IMR-90 (cell line): ENCODE measurements at regions not wholly inside any gene's neighbourhood (a gene's known extent, or its start where the extent isn't known, plus 50 kb on each side); places are given as distances from the start of the nearest gene placed in this dataset.

Source experiments
- ATAC-seq: fragments of 200-7000 bp; cut with Tn5 transposase; 2 replicates; pipeline ENCODE4 v1.9.1; 2020; ENCODE audit warnings: low read depth, mild to moderate bottlenecking, moderate library complexity
- BruUV-seq: library from RNA; stranded (reverse); fragments of 400-500 nt; replicated peaks from 2 replicates; lab custom pipeline; 2021; lab: Mats Ljungman, UMichigan
- CTCF ChIA-PET: fragments of 300-600 bp; formaldehyde crosslinking; extraction: SDS; loops from one replicate; lab custom pipeline; 2021; ENCODE audit warnings: antibody characterized with exemption; lab: Yijun Ruan, JAX
- POLR2A ChIA-PET: fragments of 300-600 bp; sonication (Branson Sonifier 250); formaldehyde crosslinking; loops from one replicate; lab custom pipeline; 2022; ENCODE audit warnings: antibody characterized with exemption; ENCODE audit not compliant: unreplicated experiment; lab: Charles Lee
- DNase-seq: peaks from one replicate; pipeline ENCODE4 v3.0.0; 2013
- H2AFZ ChIP-seq: replicated peaks from 2 replicates; pipeline ENCODE3; 2013; ENCODE audit warnings: low read length, mild to moderate bottlenecking; ENCODE audit not compliant: poor library complexity
- H2AK5ac ChIP-seq: 2 replicates; pipeline ENCODE4 v1.6.1; 2013; ENCODE audit warnings: low read depth, low read length, inconsistent platforms
- H2AK9ac ChIP-seq: replicated peaks from 2 replicates; pipeline ENCODE3; 2013; ENCODE audit warnings: mild to moderate bottlenecking, low read depth, low read length, moderate library complexity; ENCODE audit not compliant: poor library complexity
- H2BK120ac ChIP-seq: 2 replicates; pipeline ENCODE4 v1.6.1; 2013; ENCODE audit warnings: low read depth, low read length, inconsistent platforms
- H2BK15ac ChIP-seq: 3 replicates; pipeline ENCODE4 v1.6.1; 2013; ENCODE audit warnings: low read depth, low read length, inconsistent platforms
- H2BK20ac ChIP-seq: 2 replicates; pipeline ENCODE4 v1.6.1; 2013; ENCODE audit warnings: low read depth, mild to moderate bottlenecking, inconsistent platforms, low read length, moderate library complexity
- H2BK5ac ChIP-seq: 2 replicates; pipeline ENCODE4 v1.6.1; 2013; ENCODE audit warnings: mild to moderate bottlenecking, low read depth, low read length, inconsistent platforms; ENCODE audit not compliant: poor library complexity, severe bottlenecking
- H3K14ac ChIP-seq: replicated peaks from 2 replicates; pipeline ENCODE4 v1.6.1; 2013; ENCODE audit warnings: low read depth, low read length, inconsistent platforms
- H3K18ac ChIP-seq: 2 replicates; pipeline ENCODE4 v1.6.1; 2013; ENCODE audit warnings: low read depth, low read length, control low read depth
- H3K23ac ChIP-seq: 2 replicates; pipeline ENCODE4 v1.6.1; 2013; ENCODE audit warnings: low read depth, low read length, inconsistent platforms
- H3K27ac ChIP-seq: 2 replicates; pipeline ENCODE4 v1.5.1; 2013; ENCODE audit warnings: mild to moderate bottlenecking, control low read depth, low read length; ENCODE audit not compliant: insufficient read depth
- H3K27me3 ChIP-seq: 2 replicates; pipeline ENCODE4 v1.6.1; 2013; ENCODE audit warnings: low read length; ENCODE audit not compliant: control insufficient read depth, insufficient read depth
- H3K36me3 ChIP-seq: 2 replicates; pipeline ENCODE4 v1.6.1; 2013; ENCODE audit warnings: low read length, mixed read lengths; ENCODE audit not compliant: control insufficient read depth, insufficient read depth
- H3K4ac ChIP-seq: 2 replicates; pipeline ENCODE4 v1.6.1; 2013; ENCODE audit warnings: low read depth, low read length, inconsistent platforms
- H3K4me1 ChIP-seq: 2 replicates; pipeline ENCODE4 v1.6.1; 2013; ENCODE audit warnings: low read length, mixed read lengths; ENCODE audit not compliant: control insufficient read depth, insufficient read depth
- H3K4me2 ChIP-seq: 2 replicates; pipeline ENCODE4 v1.6.1; 2013; ENCODE audit warnings: low read depth, mild to moderate bottlenecking, control low read depth, low read length, moderate library complexity
- H3K4me3 ChIP-seq: 2 replicates; pipeline ENCODE4 v1.5.1; 2013; ENCODE audit warnings: low read depth, mild to moderate bottlenecking, control low read depth, low read length, moderate library complexity; ENCODE audit not compliant: insufficient read depth
- H3K56ac ChIP-seq: 2 replicates; pipeline ENCODE4 v1.6.1; 2013; ENCODE audit warnings: low read length, inconsistent platforms; ENCODE audit not compliant: insufficient read depth; ENCODE audit errors: extremely low read depth
- H3K79me1 ChIP-seq, 2 experiments: 2 replicates each; pipeline ENCODE4 v1.6.1; 2013; ENCODE audit warnings: low read length in 2 of 2, inconsistent platforms in 1 of 2, low read depth in 1 of 2
- H3K9ac ChIP-seq: 2 replicates; pipeline ENCODE4 v1.6.1; 2013; ENCODE audit warnings: low read depth, low read length, control low read depth
- H3K9me1 ChIP-seq: 2 replicates; pipeline ENCODE4 v1.6.1; 2013; ENCODE audit warnings: low read length, inconsistent platforms; ENCODE audit not compliant: insufficient read depth
- H3K9me3 ChIP-seq: 2 replicates; pipeline ENCODE4 v1.6.1; 2013; ENCODE audit warnings: low read length; ENCODE audit not compliant: control insufficient read depth, insufficient read depth
- H4K20me1 ChIP-seq: 2 replicates; pipeline ENCODE4 v1.6.1; 2013; ENCODE audit warnings: low read length, inconsistent platforms; ENCODE audit not compliant: insufficient read depth
- H4K5ac ChIP-seq: 2 replicates; pipeline ENCODE4 v1.6.1; 2013; ENCODE audit warnings: mild to moderate bottlenecking, low read depth, low read length, control low read depth
- H4K8ac ChIP-seq, 2 experiments: 2 replicates each; pipeline ENCODE4 v1.6.1; 2013; ENCODE audit warnings: low read depth in 2 of 2, low read length in 2 of 2, control low read depth in 1 of 2, inconsistent platforms in 1 of 2
- H4K91ac ChIP-seq: 2 replicates; pipeline ENCODE4 v1.6.1; 2013; ENCODE audit warnings: low read depth, low read length, inconsistent platforms; ENCODE audit not compliant: insufficient read depth
- BHLHE40 ChIP-seq: fragments of 150-350 bp; IDR thresholded peaks from 2 replicates; pipeline ENCODE4 v1.6.1; 2016; ENCODE audit warnings: mild to moderate bottlenecking, low read depth, low read length
- CEBPB ChIP-seq: IDR thresholded peaks from 2 replicates; pipeline ENCODE4 v1.6.1; 2012; ENCODE audit warnings: low read depth, low read length, improper control_type of control experiment
- CHD1 ChIP-seq: IDR thresholded peaks from 2 replicates; pipeline ENCODE4 v1.6.1; 2012; ENCODE audit warnings: low read depth, low read length, improper control_type of control experiment
- FOS ChIP-seq: fragments of 150-350 bp; IDR thresholded peaks from 2 replicates; pipeline ENCODE4 v1.6.1; 2016; ENCODE audit warnings: low read depth, low read length
- MAFK ChIP-seq: IDR thresholded peaks from 2 replicates; pipeline ENCODE4 v1.6.1; 2012; ENCODE audit warnings: low read depth, low read length, improper control_type of control experiment
- MAZ ChIP-seq: IDR thresholded peaks from 2 replicates; pipeline ENCODE4 v1.6.1; 2012; ENCODE audit warnings: low read depth, mild to moderate bottlenecking, low read length, improper control_type of control experiment, moderate library complexity, borderline replicate concordance
- MXI1 ChIP-seq: IDR thresholded peaks from 2 replicates; pipeline ENCODE4 v1.6.1; 2012; ENCODE audit warnings: low read depth, mild to moderate bottlenecking, low read length, moderate library complexity, borderline replicate concordance
- NFE2L2 ChIP-seq: fragments of 150-350 bp; IDR thresholded peaks from 2 replicates; pipeline ENCODE4 v1.6.1; 2016; ENCODE audit warnings: low read depth, mild to moderate bottlenecking, low read length
- POLR2A ChIP-seq: IDR thresholded peaks from 2 replicates; pipeline ENCODE4 v1.6.1; 2012; ENCODE audit warnings: mild to moderate bottlenecking, low read depth, low read length
- RAD21 ChIP-seq: IDR thresholded peaks from 2 replicates; pipeline ENCODE4 v1.6.1; 2012; ENCODE audit warnings: low read length, improper control_type of control experiment
- RCOR1 ChIP-seq: IDR thresholded peaks from 2 replicates; pipeline ENCODE4 v1.6.1; 2012; ENCODE audit warnings: mild to moderate bottlenecking, low read length, improper control_type of control experiment; ENCODE audit not compliant: insufficient replicate concordance
- RFX5 ChIP-seq: IDR thresholded peaks from 2 replicates; pipeline ENCODE4 v1.8.0; 2012; ENCODE audit warnings: low read depth, mild to moderate bottlenecking, low read length, moderate library complexity
- SMC3 ChIP-seq: fragments of 150-350 bp; IDR thresholded peaks from 2 replicates; pipeline ENCODE4 v1.6.1; 2016; ENCODE audit warnings: low read depth, mild to moderate bottlenecking, antibody characterized with exemption, low read length, moderate library complexity
- dilution Hi-C: fragments of 300-500 bp; cut with HindIII; formaldehyde crosslinking; loops from one replicate; pipeline ENCODE4 v1.14.3; 2018; ENCODE audit warnings: low sequenced_read_pairs; ENCODE audit not compliant: unreplicated experiment
- in situ Hi-C: fragments of 300-500 bp; cut with MboI; formaldehyde crosslinking; loops from 3 replicates; pipeline ENCODE4 v1.14.3; 2019; ENCODE audit warnings: low sequenced_read_pairs, inconsistent platforms, mixed read lengths
- intact Hi-C: fragments of 100-400 bp; cut with micrococcal nuclease; formaldehyde crosslinking; loops from 2 replicates; pipeline ENCODE4 v1.10.0; 2022
- TF ChIP-seq, protein P1 (sequence below): fragments of 150-350 bp; IDR thresholded peaks from 2 replicates; pipeline ENCODE4 v1.6.1; 2017; ENCODE audit warnings: mild to moderate bottlenecking, antibody characterized with exemption, low read length, low read depth
- TF ChIP-seq, protein P2 (sequence below): fragments of 150-350 bp; IDR thresholded peaks from 2 replicates; pipeline ENCODE4 v1.6.1; 2016; ENCODE audit warnings: low read depth, mild to moderate bottlenecking, low read length, moderate library complexity, borderline replicate concordance
- TF ChIP-seq, protein P3 (sequence below): conservative IDR thresholded peaks from 2 replicates; pipeline ENCODE4 v1.5.1; 2012; ENCODE audit warnings: mild to moderate bottlenecking, low read depth, low read length, improper control_type of control experiment

DNA sequence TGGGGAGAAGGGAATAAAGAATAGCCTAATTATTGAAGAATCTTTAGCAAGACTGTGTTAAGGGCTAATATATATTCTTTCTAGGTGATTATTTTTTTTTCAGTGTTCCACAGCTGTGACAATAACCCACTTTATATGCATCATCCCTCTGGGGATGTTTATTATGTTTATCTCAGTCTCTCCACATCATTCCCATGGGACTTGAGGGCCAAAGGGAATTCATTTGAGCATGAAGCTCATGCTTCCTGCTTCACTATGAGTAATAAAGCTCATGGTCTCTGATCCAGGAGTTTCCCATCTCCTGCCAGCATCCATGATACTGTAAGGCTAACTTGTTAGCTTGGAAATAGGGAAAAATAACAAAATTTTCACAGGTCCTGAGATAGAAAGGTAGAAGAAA, 1888.4 kb downstream of the LRRC4C start:
- in situ Hi-C loops (no loop called here), dilution Hi-C loops (no loop called here), intact Hi-C loops (no loop called here)
- POLR2A ChIA-PET: no interaction called here
- no peaks in the 10 kb centered on the region for H3K9me1 ChIP-seq
- no peak overlapping the region for H3K4me2 ChIP-seq
- H3K27me3 ChIP-seq: no peaks in the 10 kb centered on the region
- no peaks in the 10 kb centered on the region for H3K9me3 ChIP-seq
- no peak overlapping the region for H2BK5ac ChIP-seq
- H3K36me3 ChIP-seq: no peaks in the 10 kb centered on the region
- CTCF ChIA-PET: no interaction called here
- H3K27ac ChIP-seq: no peak overlapping the region
- no peak overlapping the region for H4K91ac ChIP-seq
- H3K18ac ChIP-seq: no peak overlapping the region
- ATAC-seq: no peak
- no peak overlapping the region for H3K14ac ChIP-seq
- H4K5ac ChIP-seq: no peak overlapping the region
- H4K8ac ChIP-seq: no peak overlapping the region
- no peak overlapping the region for H3K4me3 ChIP-seq
- H3K4ac ChIP-seq: no peak overlapping the region
- H3K79me1 ChIP-seq: no peaks in the 10 kb centered on the region
- no peak overlapping the region for H3K23ac ChIP-seq
- no peak overlapping the region for H2AFZ ChIP-seq
- BruUV-seq: no TSS peak
- no peak for DNase-seq
- TF ChIP-seq SMC3 (no peak), CHD1 (no peak), MAFK (no peak), BHLHE40 (no peak), FOS (no peak), RAD21 (no peak), RFX5 (no peak), MXI1 (no peak), CEBPB (no peak), NFE2L2 (no peak), MAZ (no peak), RCOR1 (no peak), POLR2A (no peak)
- TF ChIP-seq, protein P1, sequence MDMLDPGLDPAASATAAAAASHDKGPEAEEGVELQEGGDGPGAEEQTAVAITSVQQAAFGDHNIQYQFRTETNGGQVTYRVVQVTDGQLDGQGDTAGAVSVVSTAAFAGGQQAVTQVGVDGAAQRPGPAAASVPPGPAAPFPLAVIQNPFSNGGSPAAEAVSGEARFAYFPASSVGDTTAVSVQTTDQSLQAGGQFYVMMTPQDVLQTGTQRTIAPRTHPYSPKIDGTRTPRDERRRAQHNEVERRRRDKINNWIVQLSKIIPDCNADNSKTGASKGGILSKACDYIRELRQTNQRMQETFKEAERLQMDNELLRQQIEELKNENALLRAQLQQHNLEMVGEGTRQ: no peak
- TF ChIP-seq, protein P2, sequence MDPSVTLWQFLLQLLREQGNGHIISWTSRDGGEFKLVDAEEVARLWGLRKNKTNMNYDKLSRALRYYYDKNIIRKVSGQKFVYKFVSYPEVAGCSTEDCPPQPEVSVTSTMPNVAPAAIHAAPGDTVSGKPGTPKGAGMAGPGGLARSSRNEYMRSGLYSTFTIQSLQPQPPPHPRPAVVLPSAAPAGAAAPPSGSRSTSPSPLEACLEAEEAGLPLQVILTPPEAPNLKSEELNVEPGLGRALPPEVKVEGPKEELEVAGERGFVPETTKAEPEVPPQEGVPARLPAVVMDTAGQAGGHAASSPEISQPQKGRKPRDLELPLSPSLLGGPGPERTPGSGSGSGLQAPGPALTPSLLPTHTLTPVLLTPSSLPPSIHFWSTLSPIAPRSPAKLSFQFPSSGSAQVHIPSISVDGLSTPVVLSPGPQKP: no peak
- TF ChIP-seq, protein P3, sequence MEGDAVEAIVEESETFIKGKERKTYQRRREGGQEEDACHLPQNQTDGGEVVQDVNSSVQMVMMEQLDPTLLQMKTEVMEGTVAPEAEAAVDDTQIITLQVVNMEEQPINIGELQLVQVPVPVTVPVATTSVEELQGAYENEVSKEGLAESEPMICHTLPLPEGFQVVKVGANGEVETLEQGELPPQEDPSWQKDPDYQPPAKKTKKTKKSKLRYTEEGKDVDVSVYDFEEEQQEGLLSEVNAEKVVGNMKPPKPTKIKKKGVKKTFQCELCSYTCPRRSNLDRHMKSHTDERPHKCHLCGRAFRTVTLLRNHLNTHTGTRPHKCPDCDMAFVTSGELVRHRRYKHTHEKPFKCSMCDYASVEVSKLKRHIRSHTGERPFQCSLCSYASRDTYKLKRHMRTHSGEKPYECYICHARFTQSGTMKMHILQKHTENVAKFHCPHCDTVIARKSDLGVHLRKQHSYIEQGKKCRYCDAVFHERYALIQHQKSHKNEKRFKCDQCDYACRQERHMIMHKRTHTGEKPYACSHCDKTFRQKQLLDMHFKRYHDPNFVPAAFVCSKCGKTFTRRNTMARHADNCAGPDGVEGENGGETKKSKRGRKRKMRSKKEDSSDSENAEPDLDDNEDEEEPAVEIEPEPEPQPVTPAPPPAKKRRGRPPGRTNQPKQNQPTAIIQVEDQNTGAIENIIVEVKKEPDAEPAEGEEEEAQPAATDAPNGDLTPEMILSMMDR: no peak
- H2BK20ac ChIP-seq: no peak overlapping the region
- H3K9ac ChIP-seq: no peak overlapping the region
- H2AK9ac ChIP-seq: no peak overlapping the region
- no peak overlapping the region for H2BK15ac ChIP-seq
- no peaks in the 10 kb centered on the region for H4K20me1 ChIP-seq
- H3K56ac ChIP-seq: no peak overlapping the region
- H3K4me1 ChIP-seq: no peaks in the 10 kb centered on the region
- H2AK5ac ChIP-seq: no peak overlapping the region
- H2BK120ac ChIP-seq: no peak overlapping the region
